ENCODE measurements at regions not wholly inside any gene's neighbourhood (a gene's known extent, or its start where the extent isn't known, plus 50 kb on each side); places are given as distances from the start of the nearest gene placed in this dataset.
"Not testable (repeated sequence)": the region's sequence is repeated elsewhere in the genome, so short reads cannot be mapped to it uniquely, and the experiment has no call there.

DNA sequence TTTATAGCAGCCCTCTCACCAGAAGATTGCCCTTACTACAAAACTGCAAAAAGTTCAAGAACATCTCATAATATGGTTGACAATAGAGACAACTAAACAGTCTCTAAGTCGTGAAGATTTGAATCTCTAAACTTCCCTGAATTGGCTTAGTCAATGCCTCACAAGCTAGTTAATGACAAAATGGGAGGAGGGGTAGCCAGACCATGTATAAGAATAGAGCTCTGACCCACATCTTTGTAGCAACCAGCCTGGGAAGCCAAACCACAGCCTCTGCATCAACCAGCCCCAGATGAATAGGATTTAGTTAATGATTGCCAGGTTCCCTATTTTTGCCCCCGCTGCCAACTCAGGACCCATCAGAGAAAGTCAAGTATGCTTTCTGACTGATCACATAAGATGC is 1265.9 kb upstream of the PCDH10 start:
- H3K4me3 ChIP-seq (ENCODE audit: low read depth, low read length, poor library complexity, severe bottlenecking); H3K27ac ChIP-seq (ENCODE audit: low read depth, low read length, poor library complexity, severe bottlenecking); H3K4me1 ChIP-seq (ENCODE audit: insufficient read depth, low read length, poor library complexity, severe bottlenecking); H3K36me3 ChIP-seq (ENCODE audit: insufficient read depth, low read length, poor library complexity, severe bottlenecking); H3K27me3 ChIP-seq (replicated peaks; ENCODE audit: insufficient read depth, low read depth, low read length, poor library complexity); POLR2A ChIA-PET (ENCODE audit: low non-redundant PET); H3K9me3 ChIP-seq (ENCODE audit: low read depth, low read length, poor library complexity, severe bottlenecking); BruUV-seq (replicated peaks); intact Hi-C loops (cut with micrococcal nuclease; ENCODE audit: unreplicated experiment); CTCF ChIA-PET; DNase-seq (ENCODE audit: low spot score): not testable (repeated sequence)

DNA sequence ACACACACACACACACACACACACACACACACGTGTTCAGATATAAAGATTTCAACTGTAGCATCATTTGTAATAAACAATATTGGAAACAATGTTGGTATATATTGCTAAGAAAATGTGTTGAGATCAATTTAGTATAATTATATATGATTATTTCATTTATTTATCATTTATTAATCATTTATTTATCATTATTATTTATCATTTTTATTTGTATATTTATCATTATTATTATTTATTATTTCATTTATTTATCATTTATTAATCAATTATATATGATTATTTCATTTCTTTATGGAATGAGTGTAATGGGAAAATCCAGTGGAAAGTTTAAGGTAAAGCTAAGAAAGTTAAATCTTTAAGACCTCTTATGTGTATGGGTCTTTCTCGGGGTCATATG is 1223.4 kb upstream of the PCDH10 start:
- H3K27ac ChIP-seq (ENCODE audit: low read depth, low read length, poor library complexity, severe bottlenecking); H3K4me3 ChIP-seq (ENCODE audit: low read depth, low read length, poor library complexity, severe bottlenecking); H3K4me1 ChIP-seq (ENCODE audit: insufficient read depth, low read length, poor library complexity, severe bottlenecking); H3K9me3 ChIP-seq (ENCODE audit: low read depth, low read length, poor library complexity, severe bottlenecking); H3K36me3 ChIP-seq (ENCODE audit: insufficient read depth, low read length, poor library complexity, severe bottlenecking); DNase-seq (ENCODE audit: low spot score); BruUV-seq (replicated peaks); CTCF ChIA-PET; intact Hi-C loops (cut with micrococcal nuclease; ENCODE audit: unreplicated experiment); POLR2A ChIA-PET (ENCODE audit: low non-redundant PET); H3K27me3 ChIP-seq (replicated peaks; ENCODE audit: insufficient read depth, low read depth, low read length, poor library complexity): not testable (repeated sequence)

DNA sequence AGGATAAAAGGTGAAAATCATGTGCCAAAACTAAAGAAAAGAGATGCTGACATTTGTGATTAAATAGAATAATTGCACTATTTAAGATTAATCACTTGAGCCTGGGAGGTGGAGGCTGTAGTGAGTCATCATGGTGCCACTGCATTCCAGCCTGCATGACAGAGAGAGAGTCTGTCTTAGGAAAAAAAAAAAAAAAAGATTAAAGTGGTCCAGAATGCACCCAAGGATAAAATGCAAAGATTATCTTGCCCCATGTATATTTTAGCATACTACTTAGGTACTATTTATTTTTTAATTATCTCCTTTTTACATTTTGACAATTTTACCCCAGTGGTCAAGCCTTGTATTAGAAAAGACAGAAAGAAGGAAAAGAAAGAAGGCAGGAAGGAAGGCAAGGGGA is 1181.4 kb upstream of the PCDH10 start:
- H3K36me3 ChIP-seq (ENCODE audit: insufficient read depth, low read length, poor library complexity, severe bottlenecking); intact Hi-C loops (cut with micrococcal nuclease; ENCODE audit: unreplicated experiment); POLR2A ChIA-PET (ENCODE audit: low non-redundant PET); H3K9me3 ChIP-seq (ENCODE audit: low read depth, low read length, poor library complexity, severe bottlenecking); CTCF ChIA-PET; H3K4me3 ChIP-seq (ENCODE audit: low read depth, low read length, poor library complexity, severe bottlenecking); H3K27ac ChIP-seq (ENCODE audit: low read depth, low read length, poor library complexity, severe bottlenecking); H3K27me3 ChIP-seq (replicated peaks; ENCODE audit: insufficient read depth, low read depth, low read length, poor library complexity); BruUV-seq (replicated peaks); H3K4me1 ChIP-seq (ENCODE audit: insufficient read depth, low read length, poor library complexity, severe bottlenecking): not testable (repeated sequence)
- DNase-seq (ENCODE audit: low spot score): peak; percentile 9

DNA sequence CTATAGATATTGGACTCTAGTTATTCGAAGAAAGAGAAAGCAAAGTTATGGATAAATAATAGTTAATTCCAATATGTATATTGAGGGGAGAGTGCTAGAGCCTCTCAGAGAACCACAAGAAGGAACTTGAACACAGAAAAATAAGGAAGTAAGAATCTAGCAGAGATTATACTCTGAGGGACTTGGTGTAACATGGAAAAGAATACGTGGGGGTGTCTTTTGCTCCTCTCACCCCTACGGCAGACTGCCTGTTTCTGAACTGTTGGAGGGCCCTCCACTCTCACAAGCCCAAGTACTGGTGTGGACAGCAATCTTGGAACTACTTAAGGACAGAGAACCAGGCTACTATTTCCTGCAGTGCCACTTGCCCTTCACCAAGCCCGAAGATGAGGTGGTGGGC is 1174.4 kb upstream of the PCDH10 start:
- TF ChIP-seq, protein P1, sequence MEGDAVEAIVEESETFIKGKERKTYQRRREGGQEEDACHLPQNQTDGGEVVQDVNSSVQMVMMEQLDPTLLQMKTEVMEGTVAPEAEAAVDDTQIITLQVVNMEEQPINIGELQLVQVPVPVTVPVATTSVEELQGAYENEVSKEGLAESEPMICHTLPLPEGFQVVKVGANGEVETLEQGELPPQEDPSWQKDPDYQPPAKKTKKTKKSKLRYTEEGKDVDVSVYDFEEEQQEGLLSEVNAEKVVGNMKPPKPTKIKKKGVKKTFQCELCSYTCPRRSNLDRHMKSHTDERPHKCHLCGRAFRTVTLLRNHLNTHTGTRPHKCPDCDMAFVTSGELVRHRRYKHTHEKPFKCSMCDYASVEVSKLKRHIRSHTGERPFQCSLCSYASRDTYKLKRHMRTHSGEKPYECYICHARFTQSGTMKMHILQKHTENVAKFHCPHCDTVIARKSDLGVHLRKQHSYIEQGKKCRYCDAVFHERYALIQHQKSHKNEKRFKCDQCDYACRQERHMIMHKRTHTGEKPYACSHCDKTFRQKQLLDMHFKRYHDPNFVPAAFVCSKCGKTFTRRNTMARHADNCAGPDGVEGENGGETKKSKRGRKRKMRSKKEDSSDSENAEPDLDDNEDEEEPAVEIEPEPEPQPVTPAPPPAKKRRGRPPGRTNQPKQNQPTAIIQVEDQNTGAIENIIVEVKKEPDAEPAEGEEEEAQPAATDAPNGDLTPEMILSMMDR (conservative IDR thresholded peaks at IDR 0.05; ENCODE audit: low read depth, low read length): no peak
- TF ChIP-seq EZH2 (IDR thresholded peaks at IDR 0.05; ENCODE audit: borderline replicate concordance, low read depth, low read length, poor library complexity, severe bottlenecking): no peak
- no peaks in the 10 kb centered on the region for H3K27me3 ChIP-seq (replicated peaks; ENCODE audit: insufficient read depth, low read depth, low read length, poor library complexity)
- CTCF ChIA-PET: no interaction called here
- H3K9me3 ChIP-seq (ENCODE audit: low read depth, low read length, poor library complexity, severe bottlenecking): peaks cover 10% of the 10 kb centered on the region
- intact Hi-C loops (cut with micrococcal nuclease; ENCODE audit: unreplicated experiment): no loop called here
- no peak overlapping the region for H3K4me3 ChIP-seq (ENCODE audit: low read depth, low read length, poor library complexity, severe bottlenecking)
- H3K4me1 ChIP-seq (ENCODE audit: insufficient read depth, low read length, poor library complexity, severe bottlenecking): no peaks in the 10 kb centered on the region
- DNase-seq (ENCODE audit: low spot score): no peak
- no peaks in the 10 kb centered on the region for H3K36me3 ChIP-seq (ENCODE audit: insufficient read depth, low read length, poor library complexity, severe bottlenecking)
- H3K27ac ChIP-seq (ENCODE audit: low read depth, low read length, poor library complexity, severe bottlenecking): no peak overlapping the region
- POLR2A ChIA-PET (ENCODE audit: low non-redundant PET): no interaction called here
- BruUV-seq (replicated peaks): no TSS peak

DNA sequence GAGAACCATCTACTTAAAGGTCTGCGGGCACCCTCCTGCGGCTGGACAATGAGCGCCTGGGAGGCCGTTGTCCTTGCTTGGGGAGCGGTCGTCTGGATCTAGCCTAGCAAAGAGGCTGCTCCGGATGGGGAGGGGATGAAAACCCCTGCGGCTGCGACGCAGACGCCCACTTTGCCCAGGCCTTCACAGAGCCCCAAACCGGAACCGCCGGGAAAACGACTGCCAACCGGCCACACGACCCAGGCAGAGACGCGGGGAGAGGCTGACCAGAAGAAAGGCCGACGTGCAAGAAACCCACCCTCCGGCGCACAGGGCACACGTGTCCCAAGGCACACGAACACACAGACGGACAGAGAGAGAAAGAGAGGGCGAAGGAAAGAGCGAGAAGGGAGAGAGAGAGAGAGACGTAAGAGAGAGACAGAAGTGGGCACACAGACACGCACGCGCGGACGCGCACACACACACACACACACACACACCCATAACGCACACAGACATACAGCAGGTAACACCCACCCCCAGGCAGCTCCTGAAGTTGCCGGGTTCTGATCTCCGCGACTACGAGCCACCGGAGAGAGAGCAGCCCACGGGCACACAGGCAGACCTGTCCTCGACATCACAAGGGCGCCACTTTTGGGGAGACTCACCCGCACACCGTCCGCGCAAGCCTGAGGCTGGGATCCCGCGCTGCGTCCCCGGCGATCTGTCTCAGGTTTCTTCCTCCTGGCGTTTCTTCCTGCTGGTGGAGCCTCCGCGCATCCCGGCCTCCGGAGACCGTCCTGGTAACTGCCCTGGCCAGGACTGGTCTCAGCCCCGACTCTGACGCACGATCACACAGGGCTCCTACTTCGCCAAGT is 1173.6 kb upstream of the PCDH10 start:
- DNase-seq (ENCODE audit: low spot score); H3K4me3 ChIP-seq (ENCODE audit: low read depth, low read length, poor library complexity, severe bottlenecking); H3K27me3 ChIP-seq (replicated peaks; ENCODE audit: insufficient read depth, low read depth, low read length, poor library complexity); H3K36me3 ChIP-seq (ENCODE audit: insufficient read depth, low read length, poor library complexity, severe bottlenecking); POLR2A ChIA-PET (ENCODE audit: low non-redundant PET); H3K27ac ChIP-seq (ENCODE audit: low read depth, low read length, poor library complexity, severe bottlenecking); BruUV-seq (replicated peaks); intact Hi-C loops (cut with micrococcal nuclease; ENCODE audit: unreplicated experiment); CTCF ChIA-PET; H3K4me1 ChIP-seq (ENCODE audit: insufficient read depth, low read length, poor library complexity, severe bottlenecking): not testable (repeated sequence)
- peaks cover 10% of the 10 kb centered on the region for H3K9me3 ChIP-seq (ENCODE audit: low read depth, low read length, poor library complexity, severe bottlenecking)

DNA sequence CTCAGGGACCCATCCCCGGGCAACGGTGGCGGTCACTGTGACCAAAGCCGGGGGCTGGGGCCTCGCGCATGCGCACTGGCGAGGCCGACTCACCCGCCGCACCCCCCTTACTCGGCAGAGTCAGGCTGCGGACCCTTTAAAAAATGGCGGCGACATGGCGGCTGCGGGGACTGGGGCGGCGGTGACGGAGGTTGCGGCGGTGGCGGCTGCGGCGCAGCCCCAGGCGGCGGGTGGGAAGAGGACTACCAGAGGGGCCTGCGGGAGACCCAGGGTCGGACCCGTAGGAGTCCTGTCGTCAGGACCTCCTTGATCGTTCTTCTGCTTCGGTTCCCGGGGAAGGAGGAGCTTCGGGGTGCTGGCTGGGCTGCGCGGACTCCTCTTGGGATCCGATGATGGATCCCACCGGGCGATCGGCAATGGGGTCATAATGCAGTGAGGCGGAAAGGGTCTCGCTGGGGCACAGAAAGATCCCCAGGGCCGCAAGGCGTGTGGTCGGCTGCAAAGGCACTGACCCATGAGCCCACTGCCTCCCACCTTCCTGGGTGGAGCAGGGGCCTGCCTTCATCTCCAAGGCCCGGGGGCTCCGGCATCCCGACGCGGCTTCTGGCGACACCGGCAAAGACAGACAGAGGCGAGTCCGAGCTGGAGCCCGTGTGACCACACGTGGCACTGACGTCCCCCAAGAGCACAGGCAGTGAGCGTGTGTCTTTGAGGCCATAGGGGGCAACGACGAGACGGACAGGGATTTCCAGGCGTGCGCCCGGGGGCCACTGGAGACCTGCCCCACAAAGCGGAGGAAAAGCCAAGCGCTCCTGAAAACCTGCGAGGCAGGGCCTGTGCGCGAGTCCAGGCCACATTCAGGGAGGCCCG is 1172.7 kb upstream of the PCDH10 start:
- POLR2A ChIA-PET (ENCODE audit: low non-redundant PET); BruUV-seq (replicated peaks); CTCF ChIA-PET; intact Hi-C loops (cut with micrococcal nuclease; ENCODE audit: unreplicated experiment); H3K27me3 ChIP-seq (replicated peaks; ENCODE audit: insufficient read depth, low read depth, low read length, poor library complexity); DNase-seq (ENCODE audit: low spot score); H3K4me3 ChIP-seq (ENCODE audit: low read depth, low read length, poor library complexity, severe bottlenecking); H3K27ac ChIP-seq (ENCODE audit: low read depth, low read length, poor library complexity, severe bottlenecking); H3K4me1 ChIP-seq (ENCODE audit: insufficient read depth, low read length, poor library complexity, severe bottlenecking); H3K36me3 ChIP-seq (ENCODE audit: insufficient read depth, low read length, poor library complexity, severe bottlenecking): not testable (repeated sequence)
- H3K9me3 ChIP-seq (ENCODE audit: low read depth, low read length, poor library complexity, severe bottlenecking): peaks cover 10% of the 10 kb centered on the region
